ENCODE measurements at regions not wholly inside any gene's neighbourhood (a gene's known extent, or its start where the extent isn't known, plus 50 kb on each side); places are given as distances from the start of the nearest gene placed in this dataset.
"Not testable (repeated sequence)": the region's sequence is repeated elsewhere in the genome, so short reads cannot be mapped to it uniquely, and the experiment has no call there.

- H3K36me3 ChIP-seq, result no peaks in the 10 kb centered on the region
- H3K27ac ChIP-seq, result no peak overlapping the region
- H3K4me1 ChIP-seq, result no peaks in the 10 kb centered on the region
- no peak for TF ChIP-seq POLR2A (IDR thresholded peaks at IDR 0.05)
- TF ChIP-seq CTCF (IDR thresholded peaks at IDR 0.05), result no peak
- 56 to 68% methylated on average over 3 of the region's 3 CpGs for WGBS, 2 donors
- no peaks in the 10 kb centered on the region for H3K9me3 ChIP-seq
- no peak overlapping the region for H3K4me3 ChIP-seq
- DNase-seq, result no peak
- no peaks in the 10 kb centered on the region for H3K27me3 ChIP-seq
- intact Hi-C loops (cut with DNase I), result no loop called here
Observed at GRCh38 chr18:1846640-1847039, 724.7 kb downstream of the METTL4 start.

- Histone ChIP-seq H3K4me1 (no peaks in the 10 kb centered on the region), H3K27ac (no peak overlapping the region), H3K27me3 (no peaks in the 10 kb centered on the region), H3K9me3 (no peaks in the 10 kb centered on the region), H3K36me3 (no peaks in the 10 kb centered on the region), H3K4me3 (no peak overlapping the region)
- no peak for DNase-seq
- intact Hi-C loops (cut with DNase I), result no loop called here
- 59 to 73% methylated on average over 1 of the region's 1 CpG for WGBS, 2 donors
- TF ChIP-seq POLR2A (IDR thresholded peaks at IDR 0.05), result no peak
- TF ChIP-seq CTCF (IDR thresholded peaks at IDR 0.05), result no peak
Observed at GRCh38 chr18:1848716-1849115, 722.6 kb downstream of the METTL4 start.

GRCh38 chr18:1849386-1849785, 721.9 kb downstream of the METTL4 start:
- DNase-seq, result no peak
- Histone ChIP-seq H3K27me3 (no peaks in the 10 kb centered on the region), H3K9me3 (no peaks in the 10 kb centered on the region), H3K4me1 (no peaks in the 10 kb centered on the region), H3K4me3 (no peak overlapping the region), H3K36me3 (no peaks in the 10 kb centered on the region), H3K27ac (no peak overlapping the region)
- 80 to 82% methylated on average over 6 of the region's 6 CpGs for WGBS, 2 donors
- intact Hi-C loops (cut with DNase I), result no loop called here
- TF ChIP-seq POLR2A (IDR thresholded peaks at IDR 0.05) (no peak), CTCF (IDR thresholded peaks at IDR 0.05) (no peak)

- H3K27ac ChIP-seq; H3K4me3 ChIP-seq; H3K27me3 ChIP-seq; DNase-seq; H3K4me1 ChIP-seq; intact Hi-C loops (cut with DNase I); H3K9me3 ChIP-seq; H3K36me3 ChIP-seq: not testable (repeated sequence)
- 45 to 66% methylated on average over 1 to 2 of the region's 2 CpGs for WGBS, 2 donors
Observed at GRCh38 chr18:1857281-1857680, 714.0 kb downstream of the METTL4 start.

GRCh38 chr18:1861473-1861872, 709.8 kb downstream of the METTL4 start:
- no peaks in the 10 kb centered on the region for H3K4me1 ChIP-seq
- no peaks in the 10 kb centered on the region for H3K36me3 ChIP-seq
- no peak for TF ChIP-seq CTCF (IDR thresholded peaks at IDR 0.05)
- TF ChIP-seq POLR2A (IDR thresholded peaks at IDR 0.05), result no peak
- intact Hi-C loops (cut with DNase I), result no loop called here
- 83 to 88% methylated on average over 2 of the region's 2 CpGs for WGBS, 2 donors
- no peak for DNase-seq
- H3K4me3 ChIP-seq, result no peak overlapping the region
- H3K27me3 ChIP-seq, result no peaks in the 10 kb centered on the region
- no peaks in the 10 kb centered on the region for H3K9me3 ChIP-seq
- H3K27ac ChIP-seq, result no peak overlapping the region

GRCh38 chr18:1865869-1866268, 705.4 kb downstream of the METTL4 start:
- Histone ChIP-seq H3K4me1 (no peaks in the 10 kb centered on the region), H3K27ac (no peak overlapping the region)
- WGBS, 2 donors, result 63 to 77% methylated on average over 1 to 3 of the region's 3 CpGs

More at GRCh38 chr18:1865869-1866268, 705.4 kb downstream of the METTL4 start:
- TF ChIP-seq POLR2A (IDR thresholded peaks at IDR 0.05) (no peak), CTCF (IDR thresholded peaks at IDR 0.05) (no peak)
- no peaks in the 10 kb centered on the region for H3K36me3 ChIP-seq
- DNase-seq, result no peak
- no peak overlapping the region for H3K4me3 ChIP-seq
- H3K27me3 ChIP-seq, result no peaks in the 10 kb centered on the region
- intact Hi-C loops (cut with DNase I), result no loop called here
- H3K9me3 ChIP-seq, result no peaks in the 10 kb centered on the region

Data from esophagus squamous epithelium (tissue), 5 donors.